GM21423 (cell line): ENCODE measurements at regions not wholly inside any gene's neighbourhood (a gene's known extent, or its start where the extent isn't known, plus 50 kb on each side); places are given as distances from the start of the nearest gene placed in this dataset.
"Not testable (repeated sequence)": the region's sequence is repeated elsewhere in the genome, so short reads cannot be mapped to it uniquely, and the experiment has no call there.

Experiments
- ATAC-seq: cut with Tn5 transposase; IDR thresholded peaks from one replicate; pipeline ENCODE4 v1.9.1; 2021; ENCODE audit warnings: mild to moderate bottlenecking, moderate library complexity; ENCODE audit not compliant: unreplicated experiment

DNA sequence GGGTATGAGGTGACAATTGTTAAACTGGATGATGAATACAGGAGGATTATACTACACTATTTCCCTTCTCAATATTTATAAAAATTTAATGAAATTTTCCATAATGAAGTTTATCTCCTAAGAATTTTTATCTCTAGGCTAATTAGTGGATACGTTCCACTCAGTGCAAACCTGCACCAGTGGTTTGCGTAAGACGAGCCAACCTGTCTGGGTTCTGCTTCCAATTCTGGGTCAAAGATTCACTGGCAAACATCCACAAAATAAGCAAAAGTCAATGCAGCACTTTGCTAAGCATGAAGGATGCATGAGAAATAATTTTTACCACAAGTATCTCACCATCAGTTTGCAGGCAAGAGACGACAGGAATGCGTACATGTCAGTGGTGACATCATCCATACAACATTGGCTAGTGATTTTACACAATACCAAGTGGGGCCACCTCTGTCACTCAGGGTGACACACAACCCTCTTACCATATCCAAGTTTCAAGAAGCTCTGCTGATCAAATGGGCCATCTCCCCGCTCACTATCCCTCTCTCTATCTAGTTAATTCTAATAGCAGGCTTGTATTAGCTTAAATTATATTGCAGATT, 51.7 kb downstream of the FAM50B start:
- ATAC-seq: no peak

DNA sequence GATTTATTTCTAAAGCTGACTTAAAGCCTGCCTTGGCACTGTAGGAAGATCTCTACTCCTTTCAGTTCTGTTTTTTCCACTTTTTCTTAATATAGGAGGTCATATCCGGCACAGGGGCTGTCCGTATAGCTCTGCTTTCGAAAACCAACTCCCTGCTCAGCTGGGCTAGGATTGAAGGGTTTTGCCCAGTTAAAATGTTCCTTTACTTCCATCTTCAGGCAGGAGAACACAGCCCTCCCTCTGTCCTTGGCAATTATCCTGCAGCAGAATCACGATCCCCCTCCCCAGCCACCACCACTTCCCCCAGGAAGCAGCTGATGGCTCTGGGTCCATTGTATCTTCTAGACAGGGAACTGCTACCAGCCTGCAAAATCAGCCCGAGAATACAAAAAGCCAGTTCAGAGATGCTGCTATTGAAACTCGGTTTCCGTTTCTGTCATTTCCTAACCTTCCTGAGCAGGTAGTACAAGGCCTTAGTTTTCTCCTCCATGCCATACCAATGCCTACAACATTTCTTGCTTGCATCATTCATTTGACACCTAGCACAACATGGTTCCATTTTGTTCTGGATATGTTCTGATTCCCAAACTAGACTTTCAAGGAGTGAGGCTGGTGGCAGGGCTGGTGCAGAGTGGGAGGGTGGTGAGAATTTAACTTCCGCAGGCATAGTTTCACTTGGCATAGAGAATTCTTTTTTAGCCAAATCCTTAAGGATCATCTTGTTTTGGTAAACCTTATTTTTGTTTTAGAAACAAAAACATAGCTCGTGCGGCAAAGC, 53.9 kb downstream of the FAM50B start:
- no peak for ATAC-seq

GRCh38 chr6:3904518-3904917, 55.3 kb downstream of the FAM50B start:
- no peak for ATAC-seq

DNA sequence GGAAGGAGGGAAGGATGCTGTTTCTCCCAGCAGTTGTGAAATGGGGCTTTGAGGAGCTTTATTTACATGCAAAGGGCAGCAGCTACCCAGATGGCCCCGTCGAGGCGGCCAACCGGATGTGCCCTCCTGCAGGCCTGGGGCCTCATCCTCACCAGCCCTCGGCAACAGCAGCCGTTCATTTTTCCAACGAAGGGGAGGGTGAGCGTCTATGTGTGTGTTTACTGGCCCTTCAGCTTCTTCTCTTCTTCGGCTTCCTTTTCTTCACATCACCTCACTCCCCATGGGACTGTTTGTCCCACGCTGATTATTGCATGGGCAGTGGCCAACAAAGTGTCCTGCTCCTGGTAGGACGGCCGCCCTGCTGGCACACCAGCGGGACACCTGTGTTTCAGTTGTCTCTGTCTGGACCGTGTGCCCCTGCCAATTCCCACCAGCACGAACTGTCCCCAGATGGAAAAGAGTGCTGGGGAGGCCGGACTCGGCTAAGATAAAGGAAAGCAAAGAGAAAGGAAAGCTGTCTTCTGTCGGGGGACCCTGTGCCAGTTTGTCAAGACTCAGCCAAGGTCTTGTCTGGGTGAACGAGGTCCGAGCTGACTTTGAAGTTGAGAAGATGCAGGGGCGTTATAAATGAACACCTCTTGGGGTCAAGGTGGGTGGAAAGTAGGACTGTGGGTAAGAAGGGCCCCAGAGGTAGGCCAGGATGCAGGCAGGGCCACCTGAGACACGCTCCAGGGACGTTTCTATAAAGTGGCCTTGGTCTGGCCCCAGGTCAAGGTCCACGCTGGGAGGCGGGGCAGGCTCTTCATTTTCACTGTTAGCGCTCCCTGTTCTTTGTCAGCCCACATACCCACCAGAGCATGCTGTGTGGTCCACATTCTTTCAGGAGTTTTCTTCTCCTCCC, 57.0 kb downstream of the FAM50B start:
- ATAC-seq: no peak

GRCh38 chr6:3906846-3907151, 57.6 kb downstream of the FAM50B start:
- ATAC-seq: no peak

GRCh38 chr6:3908223-3908622, 59.0 kb downstream of the FAM50B start:
- ATAC-seq: no peak

- no peak for ATAC-seq
Observed at GRCh38 chr6:3908961-3909360, 59.8 kb downstream of the FAM50B start.

GRCh38 chr6:3910106-3910663, 61.0 kb downstream of the FAM50B start:
- ATAC-seq: no peak

- ATAC-seq: no peak
Observed at GRCh38 chr6:3911130-3911529, 62.0 kb downstream of the FAM50B start.

GRCh38 chr6:3911614-3912336, 62.6 kb downstream of the FAM50B start:
- no peak for ATAC-seq

DNA sequence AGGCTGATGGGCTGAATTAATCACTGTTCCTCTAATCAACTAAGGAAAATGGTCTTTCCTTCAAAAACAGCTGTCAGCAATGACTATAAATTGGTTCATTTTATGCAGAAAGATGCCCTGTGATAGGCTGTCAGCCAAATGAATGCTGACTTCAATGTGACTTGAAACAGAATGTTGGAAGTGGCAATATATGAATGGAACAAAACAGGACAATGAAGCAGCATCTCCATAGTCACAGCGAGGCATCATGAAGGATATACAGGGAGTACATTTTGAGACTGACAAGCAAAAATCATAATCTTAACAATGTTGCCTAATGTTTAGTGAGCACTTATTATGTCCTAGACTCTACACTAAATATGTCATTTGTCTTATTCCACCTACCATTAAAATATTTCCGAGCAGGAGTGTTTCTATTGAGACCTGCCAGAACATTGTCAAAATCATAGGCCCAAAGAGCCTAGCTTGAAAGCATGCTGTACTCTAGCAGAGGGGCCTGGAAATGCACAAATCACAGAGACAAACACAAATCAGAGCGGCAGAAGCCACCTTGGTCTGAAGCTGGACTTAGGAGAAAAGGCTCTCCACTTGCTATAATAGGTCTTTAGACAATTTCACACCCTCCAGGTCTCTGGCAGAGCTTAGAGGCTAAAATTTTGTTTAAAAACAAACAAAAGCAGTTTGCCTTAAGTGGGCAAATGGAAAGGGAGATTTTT, 63.3 kb downstream of the FAM50B start:
- ATAC-seq: no peak

DNA sequence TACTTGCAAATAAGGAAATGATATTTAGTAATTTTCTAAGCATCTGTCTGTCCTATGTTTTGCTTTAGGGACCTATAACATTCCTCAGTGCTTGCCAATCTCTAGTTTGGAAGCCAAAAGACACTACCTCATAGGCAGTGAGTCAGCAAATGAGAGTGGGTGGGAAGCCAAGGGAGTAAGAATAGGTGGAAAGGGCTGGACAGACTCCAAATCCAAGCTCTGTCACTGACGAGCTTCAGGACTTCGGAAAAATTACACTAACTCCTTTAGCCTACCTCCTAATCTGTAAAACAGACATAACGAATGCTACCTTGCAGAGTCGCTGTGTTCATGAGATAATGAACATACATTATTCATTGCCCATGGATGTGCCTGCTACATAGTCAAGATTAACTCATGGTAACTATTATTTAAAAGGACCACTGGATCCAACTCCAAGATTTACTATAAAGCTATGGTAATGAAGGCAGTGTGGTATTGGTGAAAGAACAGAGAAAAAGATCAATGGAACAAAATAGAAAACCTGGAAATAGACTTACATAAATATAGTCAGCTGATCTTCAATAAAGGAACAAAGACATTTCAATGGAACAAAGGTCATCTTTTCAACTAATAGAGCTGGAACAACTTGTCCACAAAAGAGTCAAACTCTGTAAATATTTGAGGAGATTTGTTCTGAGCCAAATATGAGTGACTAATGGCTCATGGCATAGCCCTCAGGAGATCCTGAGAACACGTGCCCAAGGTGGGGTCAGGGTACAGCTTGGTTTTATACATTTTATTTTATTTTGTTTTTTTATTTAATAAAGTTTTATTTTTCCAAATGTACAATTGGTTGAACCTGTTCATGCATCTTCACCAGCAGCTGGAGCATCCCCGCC, 64.1 kb downstream of the FAM50B start:
- no peak for ATAC-seq

DNA sequence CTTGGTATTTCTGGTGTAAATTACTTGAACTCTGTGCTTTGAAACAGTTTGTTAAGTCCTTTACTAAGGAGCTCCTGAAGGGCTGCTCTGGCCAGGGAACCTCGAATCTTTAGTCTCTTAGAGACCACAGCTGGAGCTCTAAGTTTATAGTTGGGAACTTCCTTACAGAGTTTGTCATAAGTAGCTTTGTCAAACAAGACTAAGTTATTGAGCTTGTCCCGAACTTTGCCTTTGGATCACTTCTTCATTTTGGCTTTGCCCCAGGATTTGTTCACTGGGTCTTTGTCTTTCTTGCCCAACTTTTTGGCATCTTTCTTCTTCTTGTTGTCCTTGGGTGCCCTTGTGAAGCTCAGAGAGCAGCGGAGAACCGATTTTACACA, 64.8 kb downstream of the FAM50B start:
- ATAC-seq: no peak

DNA sequence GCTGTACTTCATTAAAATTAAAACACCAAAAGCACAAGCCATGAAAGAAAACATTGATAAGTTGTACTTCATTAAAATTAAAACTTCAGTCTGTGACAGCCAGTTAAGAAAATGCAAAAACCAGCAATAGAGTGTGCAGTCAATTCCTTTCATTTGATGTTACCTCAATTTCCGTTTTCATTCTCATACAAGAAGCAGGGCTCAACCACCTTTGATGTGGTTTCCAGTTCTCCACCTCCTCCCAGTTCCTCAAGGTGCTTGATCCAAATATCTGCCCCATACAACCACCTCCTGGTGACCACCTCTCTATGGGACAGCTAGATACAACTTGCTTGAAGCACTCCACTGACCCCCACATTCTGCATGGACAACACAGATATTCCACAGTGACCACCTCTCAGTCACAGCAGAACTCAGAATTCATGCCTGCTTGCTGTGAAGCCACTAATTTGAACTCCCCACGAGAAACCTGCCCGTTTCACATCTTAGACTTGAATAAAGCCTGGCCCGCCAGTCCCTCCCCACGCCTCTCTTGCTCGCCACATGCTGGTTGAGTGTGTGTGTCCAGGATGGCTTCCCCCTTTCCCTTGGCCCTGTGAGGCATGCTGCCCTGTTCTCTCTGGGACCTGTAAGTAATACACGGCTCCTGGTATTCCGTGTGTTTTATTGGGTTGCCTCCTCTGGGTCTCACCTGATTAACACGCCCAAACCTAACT, 66.1 kb downstream of the FAM50B start:
- no peak for ATAC-seq

DNA sequence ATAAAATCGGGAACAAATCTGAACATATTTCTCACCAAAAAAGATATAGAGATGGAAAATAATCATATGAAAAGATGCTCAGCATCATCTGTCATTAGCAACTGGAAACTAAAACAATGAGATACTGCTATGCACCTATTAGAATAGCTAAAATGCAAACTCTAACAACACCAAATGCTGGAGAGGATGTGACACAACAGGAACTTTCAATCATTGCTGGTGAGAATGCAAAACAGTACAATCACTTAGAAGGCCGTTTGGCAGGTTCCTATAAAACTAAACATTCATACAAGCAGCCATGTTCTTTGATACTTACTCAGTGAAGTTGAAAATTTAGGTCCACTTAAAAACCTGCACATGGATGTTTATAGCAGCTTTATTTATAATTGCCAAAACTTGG, 67.0 kb downstream of the FAM50B start:
- no peak for ATAC-seq

DNA sequence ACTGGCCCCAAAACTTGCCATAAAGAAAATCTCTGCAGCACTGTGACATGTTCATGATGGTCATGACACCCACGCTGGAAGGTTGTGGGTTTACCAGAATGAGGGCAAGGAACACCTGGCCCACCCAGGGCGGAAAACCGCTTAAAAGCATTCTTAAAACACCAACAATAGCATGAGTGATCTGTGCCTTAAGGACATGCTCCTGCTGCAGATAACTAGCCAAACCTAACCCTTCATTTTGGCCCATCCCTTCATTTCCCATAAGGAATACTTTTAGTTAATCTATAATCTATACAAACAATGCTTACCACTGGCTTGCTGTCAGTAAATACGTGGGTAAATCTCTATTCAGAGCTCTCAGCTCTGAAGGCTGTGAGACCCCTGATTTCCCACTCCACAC, 67.6 kb downstream of the FAM50B start:
- ATAC-seq: not testable (repeated sequence)

- ATAC-seq: no peak
Observed at GRCh38 chr6:3918469-3918868, 69.3 kb downstream of the FAM50B start.

DNA sequence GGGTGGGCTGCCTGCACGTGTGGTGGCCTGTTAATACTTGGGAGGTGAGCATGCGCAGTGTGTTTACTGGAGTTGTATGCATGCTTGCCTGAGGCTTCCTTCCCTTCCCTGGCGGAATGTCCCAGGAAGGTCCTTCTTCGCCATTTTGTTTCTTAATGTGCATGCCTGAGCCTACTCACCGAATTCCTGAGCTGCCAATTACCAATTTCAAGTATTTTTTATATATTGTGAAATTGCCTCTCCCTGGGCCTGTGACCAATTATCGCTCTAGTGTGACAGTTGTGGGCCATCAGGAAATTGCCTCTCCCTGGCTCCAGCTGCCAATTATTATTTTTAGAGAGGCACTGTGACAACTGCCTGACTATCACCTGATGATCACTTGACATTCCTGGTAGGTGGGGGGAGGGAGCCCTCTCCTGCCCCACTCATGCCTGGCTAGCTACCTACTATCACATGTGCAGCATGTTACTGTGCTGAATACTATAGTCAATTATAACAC, 70.0 kb downstream of the FAM50B start:
- no peak for ATAC-seq

- ATAC-seq: no peak
Observed at GRCh38 chr6:3919849-3920248, 70.7 kb downstream of the FAM50B start.
